ENCODE measurements at regions not wholly inside any gene's neighbourhood (a gene's known extent, or its start where the extent isn't known, plus 50 kb on each side); places are given as distances from the start of the nearest gene placed in this dataset.

DNA sequence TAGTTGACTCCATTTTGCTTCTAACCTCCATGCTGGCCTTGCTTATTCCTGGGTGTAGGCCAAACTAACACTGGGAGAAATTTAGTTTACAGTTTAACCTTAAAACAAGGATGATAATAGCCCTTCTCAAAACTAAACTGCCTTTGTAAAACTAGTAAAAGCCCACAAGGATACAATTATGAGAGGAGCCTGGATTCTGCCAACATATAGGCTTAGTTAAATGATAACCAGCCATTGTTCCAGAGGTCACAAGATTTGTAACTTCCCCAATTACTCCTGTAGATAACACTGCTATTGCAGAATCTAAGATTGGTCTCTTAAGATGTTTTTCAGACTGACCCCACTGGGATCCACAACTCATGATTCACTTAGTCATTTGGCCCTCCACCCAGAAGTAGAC lies 2300.3 kb upstream of the C9orf72 start:
- H3K4me1 ChIP-seq (ENCODE audit: control insufficient read depth, insufficient read depth, low read length), result no peaks in the 10 kb centered on the region
- no peak overlapping the region for H3K27ac ChIP-seq (ENCODE audit: low read length)
- H3K36me3 ChIP-seq (ENCODE audit: control insufficient read depth, insufficient read depth, low read length), result no peaks in the 10 kb centered on the region
- no peak overlapping the region for H3K27ac Mint-ChIP-seq
- H3K4me3 ChIP-seq (ENCODE audit: low read length), result no peak overlapping the region
- no peaks in the 10 kb centered on the region for H3K9me3 ChIP-seq (ENCODE audit: control insufficient read depth, insufficient read depth, low read length)
- intact Hi-C loops (cut with micrococcal nuclease), result no loop called here
- H3K27me3 Mint-ChIP-seq (ENCODE audit: low read depth in 2 of 2), result no peaks in the 10 kb centered on the region
- DNase-seq (no peak), ATAC-seq (no peak)
- no peak overlapping the region for H3K4me3 Mint-ChIP-seq
- peaks cover 3 to 9% of the 10 kb centered on the region in 2 donors for H3K9me3 Mint-ChIP-seq
- no peaks in the 10 kb centered on the region for H3K4me1 Mint-ChIP-seq
- H3K27me3 ChIP-seq (ENCODE audit: control insufficient read depth, insufficient read depth, low read length), result no peaks in the 10 kb centered on the region
- no peaks in the 10 kb centered on the region for H3K36me3 Mint-ChIP-seq
- TF ChIP-seq, protein P1, sequence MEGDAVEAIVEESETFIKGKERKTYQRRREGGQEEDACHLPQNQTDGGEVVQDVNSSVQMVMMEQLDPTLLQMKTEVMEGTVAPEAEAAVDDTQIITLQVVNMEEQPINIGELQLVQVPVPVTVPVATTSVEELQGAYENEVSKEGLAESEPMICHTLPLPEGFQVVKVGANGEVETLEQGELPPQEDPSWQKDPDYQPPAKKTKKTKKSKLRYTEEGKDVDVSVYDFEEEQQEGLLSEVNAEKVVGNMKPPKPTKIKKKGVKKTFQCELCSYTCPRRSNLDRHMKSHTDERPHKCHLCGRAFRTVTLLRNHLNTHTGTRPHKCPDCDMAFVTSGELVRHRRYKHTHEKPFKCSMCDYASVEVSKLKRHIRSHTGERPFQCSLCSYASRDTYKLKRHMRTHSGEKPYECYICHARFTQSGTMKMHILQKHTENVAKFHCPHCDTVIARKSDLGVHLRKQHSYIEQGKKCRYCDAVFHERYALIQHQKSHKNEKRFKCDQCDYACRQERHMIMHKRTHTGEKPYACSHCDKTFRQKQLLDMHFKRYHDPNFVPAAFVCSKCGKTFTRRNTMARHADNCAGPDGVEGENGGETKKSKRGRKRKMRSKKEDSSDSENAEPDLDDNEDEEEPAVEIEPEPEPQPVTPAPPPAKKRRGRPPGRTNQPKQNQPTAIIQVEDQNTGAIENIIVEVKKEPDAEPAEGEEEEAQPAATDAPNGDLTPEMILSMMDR (IDR thresholded peaks at IDR 0.05), result no peak

DNA sequence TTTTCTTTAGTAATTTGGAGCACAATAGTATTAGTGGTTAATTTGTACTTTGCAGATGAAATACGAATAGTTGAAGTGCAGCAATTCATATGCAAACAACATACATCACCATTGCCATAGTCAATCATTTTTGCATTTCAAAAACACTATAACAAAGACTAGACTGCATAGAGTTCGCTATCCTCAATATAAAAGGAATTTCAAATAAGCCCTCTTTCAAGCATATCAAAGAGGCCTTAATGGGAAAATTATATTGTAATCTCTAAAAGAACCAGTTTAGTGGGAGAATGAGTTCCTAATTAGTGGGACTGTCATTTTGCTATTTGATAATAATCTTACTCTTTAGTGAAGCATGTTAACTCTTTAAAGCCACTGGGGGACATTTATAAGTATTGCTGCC lies 2302.3 kb upstream of the C9orf72 start:
- peaks cover 0 to 11% of the 10 kb centered on the region in 2 donors for H3K9me3 Mint-ChIP-seq
- Histone ChIP-seq H3K27me3 (ENCODE audit: control insufficient read depth, insufficient read depth, low read length) (no peaks in the 10 kb centered on the region), H3K4me3 (ENCODE audit: low read length) (no peak overlapping the region), H3K36me3 (ENCODE audit: control insufficient read depth, insufficient read depth, low read length) (no peaks in the 10 kb centered on the region), H3K9me3 (ENCODE audit: control insufficient read depth, insufficient read depth, low read length) (no peaks in the 10 kb centered on the region), H3K4me1 (ENCODE audit: control insufficient read depth, insufficient read depth, low read length) (no peaks in the 10 kb centered on the region), H3K27ac (ENCODE audit: low read length) (no peak overlapping the region)
- intact Hi-C loops (cut with micrococcal nuclease), result no loop called here
- TF ChIP-seq, protein P1 (IDR thresholded peaks at IDR 0.05), result no peak
- no peaks in the 10 kb centered on the region for H3K27me3 Mint-ChIP-seq (ENCODE audit: low read depth in 2 of 2)
- no peak for DNase-seq
- H3K36me3 Mint-ChIP-seq, result no peaks in the 10 kb centered on the region
- ATAC-seq, result no peak
- no peak overlapping the region for H3K4me3 Mint-ChIP-seq
- no CpG with 5 or more reads among the region's 2 CpGs for WGBS (ENCODE audit: insufficient coverage)
- no peaks in the 10 kb centered on the region for H3K4me1 Mint-ChIP-seq
- no peak overlapping the region for H3K27ac Mint-ChIP-seq

DNA sequence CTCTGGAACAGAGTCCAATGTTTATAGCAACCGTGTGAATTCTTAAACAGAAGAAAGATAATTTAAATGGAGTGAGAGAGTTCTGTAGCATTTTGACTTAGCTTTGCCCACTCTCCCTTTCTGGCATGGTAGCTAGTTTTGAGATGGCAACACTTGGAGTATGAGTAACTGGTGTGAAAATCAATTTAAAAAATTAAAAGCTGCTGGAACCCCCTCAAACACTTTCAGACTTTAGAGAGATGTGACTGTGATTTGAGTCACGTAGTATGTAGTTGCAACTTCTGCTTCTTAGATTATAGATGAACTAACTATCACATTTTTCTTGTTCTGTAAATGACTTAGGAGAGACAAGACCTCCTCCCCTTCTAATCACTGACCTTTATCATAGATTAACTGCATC lies 2309.5 kb upstream of the C9orf72 start:
- peaks cover 7% of the 10 kb centered on the region for H3K36me3 Mint-ChIP-seq
- Histone ChIP-seq H3K27ac (ENCODE audit: low read length) (no peak overlapping the region), H3K27me3 (ENCODE audit: control insufficient read depth, insufficient read depth, low read length) (no peaks in the 10 kb centered on the region), H3K4me3 (ENCODE audit: low read length) (no peak overlapping the region), H3K36me3 (ENCODE audit: control insufficient read depth, insufficient read depth, low read length) (no peaks in the 10 kb centered on the region), H3K4me1 (ENCODE audit: control insufficient read depth, insufficient read depth, low read length) (no peaks in the 10 kb centered on the region), H3K9me3 (ENCODE audit: control insufficient read depth, insufficient read depth, low read length) (no peaks in the 10 kb centered on the region)
- peaks cover 6 to 8% of the 10 kb centered on the region in 2 donors for H3K9me3 Mint-ChIP-seq
- 63% methylated on average over 2 of the region's 2 CpGs for WGBS (ENCODE audit: insufficient coverage)
- DNase-seq (no peak), ATAC-seq (no peak)
- no peak overlapping the region for H3K27ac Mint-ChIP-seq
- intact Hi-C loops (cut with micrococcal nuclease), result no loop called here
- TF ChIP-seq, protein P1 (IDR thresholded peaks at IDR 0.05), result no peak
- H3K27me3 Mint-ChIP-seq (ENCODE audit: low read depth in 2 of 2), result no peaks in the 10 kb centered on the region
- H3K4me1 Mint-ChIP-seq, result no peaks in the 10 kb centered on the region
- no peak overlapping the region for H3K4me3 Mint-ChIP-seq

DNA sequence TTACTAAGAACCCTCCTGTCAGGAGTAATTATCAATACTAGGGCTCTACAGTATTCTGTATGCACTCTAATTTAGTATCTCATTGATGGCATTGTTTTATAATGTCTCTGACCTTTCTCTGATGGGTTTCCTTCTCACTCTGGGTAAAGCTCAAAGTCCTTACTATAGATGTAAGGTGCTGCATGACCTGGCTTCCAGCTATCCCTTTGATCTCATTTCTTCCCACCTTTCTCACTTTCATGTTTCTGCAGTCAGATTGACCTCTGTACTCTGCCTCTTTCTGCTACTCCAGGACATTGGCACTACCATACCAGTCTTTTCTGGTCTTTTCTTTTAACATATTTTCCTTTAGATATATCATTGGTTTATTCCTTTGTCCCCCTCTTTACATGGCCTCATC lies 2332.8 kb upstream of the C9orf72 start:
- Histone ChIP-seq H3K4me3 (ENCODE audit: low read length) (no peak overlapping the region), H3K36me3 (ENCODE audit: control insufficient read depth, insufficient read depth, low read length) (no peaks in the 10 kb centered on the region), H3K4me1 (ENCODE audit: control insufficient read depth, insufficient read depth, low read length) (no peaks in the 10 kb centered on the region), H3K27me3 (ENCODE audit: control insufficient read depth, insufficient read depth, low read length) (no peaks in the 10 kb centered on the region), H3K27ac (ENCODE audit: low read length) (no peak overlapping the region), H3K9me3 (ENCODE audit: control insufficient read depth, insufficient read depth, low read length) (no peaks in the 10 kb centered on the region)
- intact Hi-C loops (cut with micrococcal nuclease), result no loop called here
- peaks cover 0 to 6% of the 10 kb centered on the region in 2 donors for H3K9me3 Mint-ChIP-seq
- ATAC-seq (no peak), DNase-seq (no peak)
- no peaks in the 10 kb centered on the region for H3K4me1 Mint-ChIP-seq
- no peaks in the 10 kb centered on the region for H3K27me3 Mint-ChIP-seq (ENCODE audit: low read depth in 2 of 2)
- no peaks in the 10 kb centered on the region for H3K36me3 Mint-ChIP-seq
- TF ChIP-seq, protein P1 (IDR thresholded peaks at IDR 0.05), result no peak
- no peak overlapping the region for H3K27ac Mint-ChIP-seq
- no peak overlapping the region for H3K4me3 Mint-ChIP-seq
